OCI-LY3 (cell line): ENCODE measurements at regions not wholly inside any gene's neighbourhood (a gene's known extent, or its start where the extent isn't known, plus 50 kb on each side); places are given as distances from the start of the nearest gene placed in this dataset.
A peak's percentile ranks its signal among the peaks of the same experiment; 100 is the strongest.

Source experiments
- H2AFZ ChIP-seq: fragments of 200-600, 300-600 bp; shearing (Covaris generic); 2 replicates; pipeline ENCODE4 v1.6.0; 2014; ENCODE audit warnings: antibody characterized with exemption, low read depth, low read length
- H3K27ac ChIP-seq: fragments of 200-600, 300-600 bp; sonication (generic); 2 replicates; pipeline ENCODE4 v1.5.1; 2014; ENCODE audit warnings: mild to moderate bottlenecking, low read length, moderate library complexity, mixed read lengths
- H3K27me3 ChIP-seq: fragments of 200-600, 300-600 bp; sonication (generic); 2 replicates; pipeline ENCODE4 v1.6.1; 2014; ENCODE audit warnings: low read depth, low read length, mixed read lengths
- H3K36me3 ChIP-seq: fragments of 200-600, 300-600 bp; sonication (generic); replicated peaks from 2 replicates; pipeline ENCODE3; 2014; ENCODE audit warnings: low read depth, low read length, mixed read lengths
- H3K4me1 ChIP-seq: fragments of 300-600, 200-600 bp; sonication (generic); 2 replicates; pipeline ENCODE4 v1.6.1; 2014; ENCODE audit warnings: low read length, mixed read lengths
- H3K4me2 ChIP-seq: fragments of 200-600, 300-600 bp; sonication (generic); 2 replicates; pipeline ENCODE4 v1.6.1; 2014; ENCODE audit warnings: low read length, mixed read lengths
- H3K4me3 ChIP-seq: fragments of 300-600, 200-600 bp; sonication (generic); 2 replicates; pipeline ENCODE4 v1.5.1; 2014; ENCODE audit warnings: antibody characterized with exemption, mild to moderate bottlenecking, low read length, moderate library complexity
- H3K79me2 ChIP-seq: fragments of 300-600, 200-600 bp; shearing (Covaris generic); 2 replicates; pipeline ENCODE4 v1.6.1; 2014; ENCODE audit warnings: mild to moderate bottlenecking, low read length, mixed read lengths
- H3K9ac ChIP-seq: fragments of 300-600, 200-600 bp; shearing (Covaris generic); 2 replicates; pipeline ENCODE4 v1.6.0; 2014; ENCODE audit warnings: mild to moderate bottlenecking, low read length, moderate library complexity
- H3K9me3 ChIP-seq: fragments of 200-600, 300-600 bp; shearing (Covaris generic); 2 replicates; pipeline ENCODE4 v1.6.1; 2014; ENCODE audit warnings: low read length, mixed read lengths; ENCODE audit not compliant: insufficient read depth
- H4K20me1 ChIP-seq: fragments of 200-600, 300-600 bp; sonication (generic); 2 replicates; pipeline ENCODE4 v1.6.1; 2016; ENCODE audit warnings: low read length, mixed read lengths; ENCODE audit not compliant: insufficient read depth
- CTCF ChIP-seq: fragments of 200-600, 300-600 bp; sonication (generic); IDR thresholded peaks from 2 replicates; pipeline ENCODE4 v1.5.1; 2014; ENCODE audit warnings: antibody characterized with exemption, low read length, low read depth
- EZH2phosphoT487 ChIP-seq: fragments of 200-600 bp; shearing (Covaris generic); IDR thresholded peaks from 2 replicates; pipeline ENCODE4 v1.6.1; 2018; ENCODE audit warnings: antibody characterized with exemption, mixed run types, low read depth

GRCh38 chr3:181929501-181929900 is 217.8 kb downstream of the SOX2 start:
- peaks cover 55% of the 10 kb centered on the region for H3K4me1 ChIP-seq

DNA sequence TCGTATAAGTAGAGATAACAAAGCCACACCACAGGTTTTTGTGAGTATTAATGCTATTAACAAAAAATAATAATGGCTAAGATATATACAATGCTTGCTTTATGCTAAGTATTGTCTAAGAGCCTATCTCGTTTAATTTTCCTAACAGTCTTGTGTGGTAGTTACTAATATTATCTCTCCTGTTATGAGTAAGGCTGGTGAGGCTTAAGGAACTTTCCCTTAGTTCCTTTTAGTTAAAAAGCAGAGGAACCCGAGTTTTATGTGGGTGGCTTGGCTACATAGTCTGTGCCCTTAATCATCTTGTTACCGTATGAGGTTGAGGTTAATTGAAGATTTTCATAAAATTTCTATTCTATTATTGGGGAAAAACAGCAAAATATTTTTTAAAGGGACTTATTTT is 218.4 kb downstream of the SOX2 start:
- H3K27me3 ChIP-seq, result no peaks in the 10 kb centered on the region
- H2AFZ ChIP-seq, result 0 out of 2 replicates have a peak overlapping the region, but pooled peaks have one; percentile 3
- H3K4me1 ChIP-seq, result peaks cover 59% of the 10 kb centered on the region
- peak overlapping the region; percentile 73 for H3K4me2 ChIP-seq
- peak overlapping the region; percentile 57 for H3K4me3 ChIP-seq
- H3K79me2 ChIP-seq, result no peaks in the 10 kb centered on the region
- H4K20me1 ChIP-seq, result no peaks in the 10 kb centered on the region
- H3K27ac ChIP-seq, result peak overlapping the region; percentile 96
- TF ChIP-seq CTCF (no peak), EZH2phosphoT487 (no peak)
- no peaks in the 10 kb centered on the region for H3K36me3 ChIP-seq
- peak overlapping the region; percentile 40 for H3K9ac ChIP-seq
- no peaks in the 10 kb centered on the region for H3K9me3 ChIP-seq

More at GRCh38 chr3:181929501-181929900, 217.8 kb downstream of the SOX2 start:
- Histone ChIP-seq H4K20me1 (no peaks in the 10 kb centered on the region), H2AFZ (0 out of 2 replicates have a peak overlapping the region, but pooled peaks have one; percentile 3), H3K9ac (peak overlapping the region; percentile 40), H3K27me3 (no peaks in the 10 kb centered on the region), H3K36me3 (no peaks in the 10 kb centered on the region), H3K79me2 (no peaks in the 10 kb centered on the region), H3K4me2 (peak overlapping the region; percentile 73), H3K9me3 (no peaks in the 10 kb centered on the region; the same call in 1 of the 2 replicates), H3K4me3 (peak overlapping the region; percentile 57), H3K27ac (peak overlapping the region; percentile 96)
- TF ChIP-seq CTCF, result no peak
- TF ChIP-seq EZH2phosphoT487, result no peak

GRCh38 chr3:181932039-181932438 is 220.3 kb downstream of the SOX2 start:
- Histone ChIP-seq H3K27ac (peak overlapping the region; percentile 96), H4K20me1 (no peaks in the 10 kb centered on the region), H3K36me3 (no peaks in the 10 kb centered on the region), H2AFZ (peak overlapping the region; percentile 39; the same call in 1 of the 2 replicates), H3K27me3 (no peaks in the 10 kb centered on the region), H3K4me3 (peak overlapping the region; percentile 60), H3K9me3 (no peaks in the 10 kb centered on the region), H3K4me1 (peaks cover 59% of the 10 kb centered on the region), H3K9ac (peak overlapping the region; percentile 67), H3K4me2 (peak overlapping the region; percentile 73), H3K79me2 (no peaks in the 10 kb centered on the region)
- no peak for TF ChIP-seq CTCF
- TF ChIP-seq EZH2phosphoT487, result no peak

DNA sequence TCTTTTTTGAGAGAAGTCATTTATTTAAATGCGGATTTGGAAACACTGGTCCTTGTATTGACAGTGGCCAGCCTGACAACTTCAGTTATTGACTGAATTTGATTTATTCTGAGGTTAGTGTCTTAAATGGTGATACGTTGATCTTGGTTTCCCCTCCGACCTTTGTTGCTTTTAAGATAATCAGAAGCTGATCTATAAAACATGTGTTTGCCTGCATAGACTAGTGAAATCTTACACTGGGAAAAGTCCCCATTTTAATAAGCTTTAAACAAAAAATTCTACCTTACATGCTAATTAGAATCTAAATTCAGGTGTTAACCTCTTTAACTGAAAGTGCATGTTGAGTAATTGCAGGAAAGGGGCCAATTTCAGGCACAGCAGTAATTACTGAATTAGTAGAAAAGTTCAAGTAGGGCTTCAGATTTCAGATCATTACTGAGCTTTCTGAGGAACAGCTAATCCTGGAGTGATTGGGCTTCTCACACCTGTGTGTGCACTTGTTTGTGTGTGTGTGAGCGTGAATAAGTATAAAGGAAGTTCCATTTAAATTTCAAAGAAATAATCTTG is 221.4 kb downstream of the SOX2 start:
- H3K9me3 ChIP-seq, result no peaks in the 10 kb centered on the region
- H2AFZ ChIP-seq, result no peak overlapping the region
- H3K27ac ChIP-seq, result peak overlapping the region; percentile 96
- peak overlapping the region; percentile 73 for H3K4me2 ChIP-seq
- H3K79me2 ChIP-seq, result no peaks in the 10 kb centered on the region
- peak overlapping the region; percentile 67 for H3K9ac ChIP-seq
- H4K20me1 ChIP-seq, result no peaks in the 10 kb centered on the region
- peak overlapping the region; percentile 60 for H3K4me3 ChIP-seq
- H3K4me1 ChIP-seq, result peaks cover 59% of the 10 kb centered on the region
- TF ChIP-seq CTCF (no peak), EZH2phosphoT487 (no peak)
- no peaks in the 10 kb centered on the region for H3K36me3 ChIP-seq
- H3K27me3 ChIP-seq, result no peaks in the 10 kb centered on the region
